HAP-1 (cell line): ENCODE measurements at regions not wholly inside any gene's neighbourhood (a gene's known extent, or its start where the extent isn't known, plus 50 kb on each side); places are given as distances from the start of the nearest gene placed in this dataset.

Experiments
- DNase-seq, 2 experiments: peaks; one replicate each; pipeline ENCODE4 v3.0.0-alpha.2; 2016 to 2020; ENCODE audit warnings: low spot score in 2 of 2
- H3K27me3 ChIP-seq: fragments of 250-450 bp; sonication (Bioruptor Pico); 2 replicates; pipeline ENCODE4 v1.5.1; 2020; ENCODE audit warnings: low read depth, mild to moderate bottlenecking, moderate library complexity
- H3K36me3 ChIP-seq: fragments of 250-450 bp; sonication (Bioruptor Pico); replicated peaks from 2 replicates; pipeline ENCODE4 v1.5.1; 2020; ENCODE audit warnings: mild to moderate bottlenecking
- H3K4me1 ChIP-seq: fragments of 250-450 bp; sonication (Bioruptor Pico); 2 replicates; pipeline ENCODE4 v1.5.1; 2020; ENCODE audit warnings: mild to moderate bottlenecking
- H3K4me3 ChIP-seq: fragments of 250-450 bp; sonication (Bioruptor Pico); 2 replicates; pipeline ENCODE4 v1.5.1; 2020; ENCODE audit warnings: mild to moderate bottlenecking, moderate library complexity
- H3K9me3 ChIP-seq: fragments of 250-450 bp; sonication (Bioruptor Pico); 2 replicates; pipeline ENCODE4 v1.5.1; 2020; ENCODE audit warnings: mild to moderate bottlenecking, moderate library complexity
- in situ Hi-C: fragments of 300-500 bp; cut with MboI; formaldehyde crosslinking; loops from 3 replicates; pipeline ENCODE4 v1.14.3; 2020; ENCODE audit warnings: low sequenced_read_pairs, inconsistent platforms, mixed read lengths

DNA sequence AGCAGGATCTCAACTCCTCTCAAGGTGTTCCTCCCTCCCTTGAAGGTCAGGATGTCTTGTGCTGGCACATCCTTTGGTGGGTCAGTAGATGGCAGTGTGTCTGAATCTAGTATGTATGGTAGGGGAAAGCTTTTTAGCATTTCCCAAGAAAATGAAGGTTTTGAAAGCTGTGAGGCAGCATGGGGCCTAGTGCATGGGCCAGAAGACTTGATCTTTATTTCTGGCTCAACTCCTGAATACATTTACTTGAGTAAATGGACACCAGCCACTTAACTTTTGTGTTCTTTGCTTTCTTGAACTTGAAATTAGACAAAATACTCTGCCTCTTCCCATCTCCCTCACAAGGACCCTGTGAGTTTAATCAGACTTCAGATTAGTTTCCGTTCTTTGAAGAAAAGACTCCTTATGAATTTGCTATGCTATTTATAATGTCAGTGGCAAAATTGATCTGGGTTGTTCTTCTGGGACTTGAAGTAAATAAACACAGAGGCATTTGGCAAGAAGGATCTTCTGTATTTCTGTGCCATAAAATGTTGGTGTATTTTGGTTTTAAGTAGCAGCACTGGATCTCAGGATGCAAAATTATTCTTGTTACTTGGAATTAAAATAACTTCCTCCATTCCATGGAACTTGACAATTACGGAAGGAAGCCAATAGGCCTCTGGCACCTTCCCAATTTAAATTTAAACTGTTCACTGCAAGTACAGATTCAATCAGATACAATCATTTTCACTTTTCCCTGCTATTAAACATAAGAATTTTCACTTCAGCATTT, 288.8 kb downstream of the CASP12 start:
- no peaks in the 10 kb centered on the region for H3K9me3 ChIP-seq
- in situ Hi-C loops: no loop called here
- no peaks in the 10 kb centered on the region for H3K36me3 ChIP-seq
- no peaks in the 10 kb centered on the region for H3K27me3 ChIP-seq
- H3K4me1 ChIP-seq: no peaks in the 10 kb centered on the region
- peak; percentile 11 to 33 for DNase-seq
- no peak overlapping the region for H3K4me3 ChIP-seq

GRCh38 chr11:104602643-104603042, 295.6 kb downstream of the CASP12 start:
- H3K9me3 ChIP-seq: no peaks in the 10 kb centered on the region
- no peaks in the 10 kb centered on the region for H3K4me1 ChIP-seq
- no peaks in the 10 kb centered on the region for H3K27me3 ChIP-seq
- in situ Hi-C loops: no loop called here
- H3K4me3 ChIP-seq: no peak overlapping the region
- no peaks in the 10 kb centered on the region for H3K36me3 ChIP-seq
- DNase-seq: no peak

GRCh38 chr11:104594228-104594958, 303.9 kb downstream of the CASP12 start:
- no peak for DNase-seq
- in situ Hi-C loops: no loop called here

GRCh38 chr11:104588970-104589369, 309.3 kb downstream of the CASP12 start:
- no peaks in the 10 kb centered on the region for H3K4me1 ChIP-seq
- no peaks in the 10 kb centered on the region for H3K36me3 ChIP-seq
- H3K9me3 ChIP-seq: no peaks in the 10 kb centered on the region
- no peak overlapping the region for H3K4me3 ChIP-seq
- H3K27me3 ChIP-seq: no peaks in the 10 kb centered on the region
- no peak for DNase-seq
- in situ Hi-C loops: no loop called here

More at GRCh38 chr11:104594228-104594958, 303.9 kb downstream of the CASP12 start:
- H3K27me3 ChIP-seq: no peaks in the 10 kb centered on the region
- H3K4me3 ChIP-seq: no peak overlapping the region
- H3K36me3 ChIP-seq: no peaks in the 10 kb centered on the region
- no peaks in the 10 kb centered on the region for H3K4me1 ChIP-seq
- no peaks in the 10 kb centered on the region for H3K9me3 ChIP-seq

- in situ Hi-C loops: no loop called here
- no peak for DNase-seq
These were observed 309.8 kb downstream of the CASP12 start for GRCh38 chr11:104588446-104588845.

DNA sequence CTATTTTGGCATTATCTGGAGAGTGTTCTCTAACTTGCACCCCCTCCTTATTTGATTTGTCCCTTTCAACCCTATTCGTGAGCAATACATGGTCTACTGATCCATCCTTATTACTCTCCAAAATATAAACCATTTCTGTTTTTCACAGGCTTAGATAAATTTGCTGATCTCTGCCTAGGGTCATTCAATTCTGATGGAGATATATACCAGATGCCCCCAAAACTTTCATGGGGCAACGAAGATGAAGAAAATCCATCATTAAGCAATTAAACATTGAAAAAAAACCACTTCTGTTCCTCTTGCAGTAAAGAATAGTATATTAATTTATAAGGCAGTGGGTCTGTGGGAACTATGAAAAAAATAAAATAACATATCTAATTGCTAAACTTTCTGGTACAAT, 313.4 kb downstream of the CASP12 start:
- no peaks in the 10 kb centered on the region for H3K36me3 ChIP-seq
- DNase-seq: no peak
- no peak overlapping the region for H3K4me3 ChIP-seq
- no peaks in the 10 kb centered on the region for H3K4me1 ChIP-seq
- no peaks in the 10 kb centered on the region for H3K9me3 ChIP-seq
- H3K27me3 ChIP-seq: no peaks in the 10 kb centered on the region; the same call in 1 of the 2 replicates
- in situ Hi-C loops: no loop called here

More at GRCh38 chr11:104588446-104588845, 309.8 kb downstream of the CASP12 start:
- no peaks in the 10 kb centered on the region for H3K9me3 ChIP-seq
- H3K27me3 ChIP-seq: no peaks in the 10 kb centered on the region; the same call in 1 of the 2 replicates
- no peaks in the 10 kb centered on the region for H3K4me1 ChIP-seq
- H3K4me3 ChIP-seq: no peak overlapping the region
- H3K36me3 ChIP-seq: no peaks in the 10 kb centered on the region

DNA sequence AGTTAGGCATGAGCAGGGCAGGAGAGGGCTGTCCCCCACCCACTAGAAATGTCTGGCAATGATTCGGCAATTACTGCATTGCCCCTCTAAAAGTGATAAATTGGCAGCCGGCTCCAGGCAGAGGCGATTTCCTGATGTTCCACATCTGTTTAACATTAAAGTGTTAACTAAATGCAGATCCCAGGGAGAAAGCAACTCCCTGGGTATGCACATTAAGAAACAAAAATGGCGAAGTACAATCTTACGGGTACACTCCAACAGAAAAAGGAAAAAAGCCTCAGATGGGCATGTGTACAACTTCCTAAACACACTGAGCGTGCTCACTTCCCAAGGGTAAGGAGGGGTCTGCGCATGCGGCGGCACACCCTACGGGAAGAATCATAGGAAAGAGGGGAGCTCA, 314.4 kb downstream of the CASP12 start:
- Histone ChIP-seq H3K27me3 (no peaks in the 10 kb centered on the region; the same call in 1 of the 2 replicates), H3K9me3 (no peaks in the 10 kb centered on the region), H3K36me3 (no peaks in the 10 kb centered on the region), H3K4me3 (no peak overlapping the region), H3K4me1 (no peaks in the 10 kb centered on the region)
- in situ Hi-C loops: no loop called here
- DNase-seq: no peak

DNA sequence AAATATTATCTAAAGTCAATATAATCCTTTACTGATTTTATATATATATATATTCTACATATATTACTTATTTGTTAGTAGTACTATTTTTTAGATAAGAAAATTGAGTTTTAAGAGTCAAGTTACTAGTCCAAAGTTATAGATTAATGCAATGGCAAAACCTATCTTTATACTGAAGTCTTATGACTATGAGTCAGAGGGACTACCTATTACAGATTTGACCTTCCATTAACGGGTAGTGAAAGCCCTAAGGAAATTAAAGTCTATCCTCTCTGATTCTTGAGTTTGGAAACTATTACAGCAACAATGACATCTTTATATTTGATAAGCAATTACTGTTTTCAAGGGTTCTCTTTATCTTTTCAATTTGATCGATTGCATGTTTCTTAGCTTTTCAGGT, 315.8 kb downstream of the CASP12 start:
- Histone ChIP-seq H3K9me3 (no peaks in the 10 kb centered on the region), H3K4me1 (no peaks in the 10 kb centered on the region), H3K27me3 (no peaks in the 10 kb centered on the region; the same call in 1 of the 2 replicates), H3K36me3 (no peaks in the 10 kb centered on the region), H3K4me3 (no peak overlapping the region)
- no peak for DNase-seq
- in situ Hi-C loops: no loop called here

DNA sequence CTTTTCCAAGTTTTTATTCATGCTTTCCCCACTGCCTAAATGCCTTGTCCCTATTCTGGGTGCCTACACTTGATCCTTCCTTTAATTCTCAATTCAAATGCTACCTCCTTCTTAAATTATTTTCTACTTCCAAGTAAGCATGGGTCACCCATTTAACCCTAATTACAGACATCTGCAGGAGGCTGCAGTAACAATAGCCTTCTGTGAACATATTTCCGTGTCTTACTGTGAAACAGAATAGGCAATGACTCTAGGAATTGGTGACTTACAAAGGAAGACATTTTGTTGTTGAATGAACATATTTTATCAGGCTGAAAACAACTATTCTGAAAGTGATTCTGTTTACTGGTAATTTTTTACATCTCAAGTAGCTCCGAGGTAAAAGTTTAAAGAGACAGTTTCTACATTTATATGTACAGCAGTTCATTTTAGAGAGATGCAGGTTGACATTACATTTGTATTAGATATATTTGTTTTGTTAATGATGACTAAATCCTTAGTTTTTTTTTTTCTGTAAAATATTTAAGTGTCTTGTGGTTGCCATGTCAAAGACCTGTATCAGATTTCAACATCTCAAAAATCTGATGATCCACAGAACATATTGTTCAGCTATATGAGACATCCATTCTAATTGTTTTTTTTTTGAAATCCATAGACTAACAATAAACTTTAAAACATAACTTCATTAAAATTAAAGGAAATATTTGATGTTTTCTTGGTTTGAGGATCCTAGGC, 316.8 kb downstream of the CASP12 start:
- no peaks in the 10 kb centered on the region; the same call in 1 of the 2 replicates for H3K27me3 ChIP-seq
- no peaks in the 10 kb centered on the region for H3K36me3 ChIP-seq
- in situ Hi-C loops: no loop called here
- DNase-seq: no peak
- no peaks in the 10 kb centered on the region for H3K9me3 ChIP-seq
- no peak overlapping the region for H3K4me3 ChIP-seq
- no peaks in the 10 kb centered on the region for H3K4me1 ChIP-seq

GRCh38 chr11:104573441-104573990, 324.7 kb downstream of the CASP12 start:
- Histone ChIP-seq H3K9me3 (no peaks in the 10 kb centered on the region; the same call in 1 of the 2 replicates), H3K27me3 (no peaks in the 10 kb centered on the region)
- DNase-seq: peak in 1 of 2 experiments; percentile 46

GRCh38 chr11:104572279-104572678, 326.0 kb downstream of the CASP12 start:
- Histone ChIP-seq H3K4me3 (no peak overlapping the region), H3K9me3 (no peaks in the 10 kb centered on the region; the same call in 1 of the 2 replicates), H3K4me1 (no peaks in the 10 kb centered on the region), H3K27me3 (no peaks in the 10 kb centered on the region), H3K36me3 (no peaks in the 10 kb centered on the region)
- DNase-seq: no peak
- in situ Hi-C loops: no loop called here

More at GRCh38 chr11:104573441-104573990, 324.7 kb downstream of the CASP12 start:
- H3K4me1 ChIP-seq: no peaks in the 10 kb centered on the region
- in situ Hi-C loops: no loop called here
- no peaks in the 10 kb centered on the region for H3K36me3 ChIP-seq
- H3K4me3 ChIP-seq: no peak overlapping the region

GRCh38 chr11:104570078-104570701, 328.1 kb downstream of the CASP12 start:
- DNase-seq: no peak
- no peaks in the 10 kb centered on the region for H3K36me3 ChIP-seq

DNA sequence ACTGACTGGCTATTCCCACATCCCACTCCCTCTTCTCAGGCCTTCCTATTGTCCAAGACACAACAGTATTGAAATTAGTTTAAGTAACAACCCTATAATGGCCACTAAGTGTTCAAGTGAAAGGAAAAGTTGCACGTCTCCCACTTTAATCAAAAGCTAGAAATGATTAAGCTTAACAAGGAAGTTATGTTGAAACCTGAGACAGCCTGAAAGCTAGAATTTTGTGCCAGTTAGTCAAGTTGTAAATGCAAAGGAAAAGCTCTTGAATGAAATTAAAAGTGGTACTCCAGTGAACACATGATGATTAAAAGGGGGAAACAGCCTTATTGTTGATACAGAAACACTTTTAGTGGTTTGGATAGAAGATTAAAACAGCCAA, 332.7 kb downstream of the CASP12 start:
- H3K36me3 ChIP-seq: no peaks in the 10 kb centered on the region
- no peaks in the 10 kb centered on the region for H3K27me3 ChIP-seq
- no peak for DNase-seq
- H3K4me1 ChIP-seq: no peaks in the 10 kb centered on the region
- no peak overlapping the region for H3K4me3 ChIP-seq
- H3K9me3 ChIP-seq: no peaks in the 10 kb centered on the region
- in situ Hi-C loops: no loop called here

More at GRCh38 chr11:104570078-104570701, 328.1 kb downstream of the CASP12 start:
- H3K27me3 ChIP-seq: no peaks in the 10 kb centered on the region
- in situ Hi-C loops: no loop called here
- H3K4me3 ChIP-seq: no peak overlapping the region
- no peaks in the 10 kb centered on the region for H3K4me1 ChIP-seq
- no peaks in the 10 kb centered on the region; the same call in 1 of the 2 replicates for H3K9me3 ChIP-seq
